ENCODE measurements at regions not wholly inside any gene's neighbourhood (a gene's known extent, or its start where the extent isn't known, plus 50 kb on each side); places are given as distances from the start of the nearest gene placed in this dataset.

DNA sequence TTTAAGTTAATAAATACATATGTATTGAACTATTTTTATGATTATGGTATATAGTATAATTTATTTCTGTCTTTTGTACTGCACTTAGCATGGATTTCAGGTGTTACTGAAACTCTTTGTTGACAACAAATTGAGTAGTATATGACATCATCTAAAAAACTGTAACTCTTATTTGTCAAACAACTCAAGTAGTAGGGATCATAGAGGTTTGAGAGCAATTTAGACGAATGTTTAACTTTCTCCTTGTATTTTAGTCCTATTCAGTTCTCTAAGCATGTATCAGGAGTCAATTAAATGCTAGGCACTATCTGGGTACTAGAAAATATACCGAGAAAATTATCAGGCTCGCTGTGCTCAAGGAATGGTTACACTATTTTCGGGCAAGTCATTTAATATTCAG, 595.2 kb downstream of the METTL15 start:
- TF ChIP-seq, protein P1, sequence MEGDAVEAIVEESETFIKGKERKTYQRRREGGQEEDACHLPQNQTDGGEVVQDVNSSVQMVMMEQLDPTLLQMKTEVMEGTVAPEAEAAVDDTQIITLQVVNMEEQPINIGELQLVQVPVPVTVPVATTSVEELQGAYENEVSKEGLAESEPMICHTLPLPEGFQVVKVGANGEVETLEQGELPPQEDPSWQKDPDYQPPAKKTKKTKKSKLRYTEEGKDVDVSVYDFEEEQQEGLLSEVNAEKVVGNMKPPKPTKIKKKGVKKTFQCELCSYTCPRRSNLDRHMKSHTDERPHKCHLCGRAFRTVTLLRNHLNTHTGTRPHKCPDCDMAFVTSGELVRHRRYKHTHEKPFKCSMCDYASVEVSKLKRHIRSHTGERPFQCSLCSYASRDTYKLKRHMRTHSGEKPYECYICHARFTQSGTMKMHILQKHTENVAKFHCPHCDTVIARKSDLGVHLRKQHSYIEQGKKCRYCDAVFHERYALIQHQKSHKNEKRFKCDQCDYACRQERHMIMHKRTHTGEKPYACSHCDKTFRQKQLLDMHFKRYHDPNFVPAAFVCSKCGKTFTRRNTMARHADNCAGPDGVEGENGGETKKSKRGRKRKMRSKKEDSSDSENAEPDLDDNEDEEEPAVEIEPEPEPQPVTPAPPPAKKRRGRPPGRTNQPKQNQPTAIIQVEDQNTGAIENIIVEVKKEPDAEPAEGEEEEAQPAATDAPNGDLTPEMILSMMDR (IDR thresholded peaks at IDR 0.05; ENCODE audit: borderline replicate concordance, insufficient read depth, low read depth, low read length), result no peak
- no peak overlapping the region for H3K4me3 ChIP-seq (ENCODE audit: low read depth, low read length)

DNA sequence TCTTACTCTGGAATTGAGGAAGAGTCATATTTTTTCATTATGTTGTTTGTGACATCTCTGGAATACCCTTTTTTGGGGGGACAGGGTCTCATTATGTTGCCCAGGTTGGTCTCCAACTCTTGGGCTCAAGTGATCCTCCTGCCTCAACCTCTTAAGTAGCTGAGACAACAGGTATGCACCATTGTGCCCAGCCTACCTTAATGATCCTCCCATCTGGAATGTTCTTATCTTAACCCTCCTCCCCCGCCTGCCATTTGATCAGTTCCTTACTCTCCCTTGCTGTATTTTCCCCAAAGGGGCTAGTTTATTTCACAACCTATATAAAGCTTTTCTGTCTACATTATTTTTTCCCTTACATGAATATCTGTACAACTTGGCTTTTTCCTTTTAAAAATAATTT, 594.7 kb downstream of the METTL15 start:
- no peak overlapping the region for H3K4me3 ChIP-seq (ENCODE audit: low read depth, low read length)
- TF ChIP-seq, protein P1 (IDR thresholded peaks at IDR 0.05; ENCODE audit: borderline replicate concordance, insufficient read depth, low read depth, low read length), result no peak

DNA sequence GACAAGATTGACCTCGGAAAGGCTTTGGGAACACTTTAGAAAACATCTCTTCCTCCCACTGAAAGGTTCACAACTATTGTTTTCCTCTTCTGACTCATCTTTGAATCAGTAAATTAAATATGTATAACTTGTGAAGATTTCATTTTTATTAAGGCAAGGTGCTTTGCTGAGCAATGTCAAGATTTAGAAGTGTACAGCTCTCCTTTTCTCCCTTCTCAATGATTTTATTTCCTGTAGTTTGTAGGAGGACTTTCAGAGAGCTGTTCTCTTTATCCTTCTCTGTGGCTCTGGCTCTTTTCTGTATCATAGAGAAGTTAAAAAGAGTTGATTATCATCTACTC, 594.2 kb downstream of the METTL15 start:
- no peak overlapping the region for H3K4me3 ChIP-seq (ENCODE audit: low read depth, low read length)
- TF ChIP-seq, protein P1 (IDR thresholded peaks at IDR 0.05; ENCODE audit: borderline replicate concordance, insufficient read depth, low read depth, low read length), result no peak

DNA sequence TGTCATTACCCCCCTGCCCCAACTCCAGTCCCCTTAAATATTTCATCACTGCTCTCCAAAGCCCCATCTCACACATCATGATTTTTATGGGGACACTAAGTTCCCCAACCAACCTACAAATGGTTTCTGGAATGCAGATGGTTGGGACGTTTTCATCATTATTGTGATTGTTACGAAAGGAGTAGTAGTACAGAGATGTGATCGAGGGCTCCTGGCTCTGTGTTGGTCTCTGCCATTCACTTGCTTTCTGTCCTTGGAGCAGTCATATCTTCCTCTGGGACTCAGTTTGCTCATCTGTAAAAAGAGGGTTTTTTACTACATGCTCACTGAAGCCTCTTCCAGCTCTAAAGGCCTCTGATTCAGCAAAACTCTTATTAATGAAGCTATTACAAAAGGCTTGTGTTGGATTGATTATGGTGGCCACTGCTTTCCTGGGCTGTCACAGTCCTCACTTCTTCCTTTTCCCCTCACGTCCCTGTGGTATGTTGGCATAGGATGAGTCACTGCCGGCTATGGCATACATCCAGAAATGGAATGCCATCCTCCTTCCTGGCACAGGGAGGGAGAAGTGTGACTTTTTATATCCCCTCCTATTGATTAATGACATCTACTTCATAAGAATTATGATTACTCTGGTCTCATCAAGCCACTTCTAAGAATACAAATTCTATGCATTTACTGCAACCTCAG, 593.7 kb downstream of the METTL15 start:
- TF ChIP-seq, protein P1 (IDR thresholded peaks at IDR 0.05; ENCODE audit: borderline replicate concordance, insufficient read depth, low read depth, low read length), result no peak
- H3K4me3 ChIP-seq (ENCODE audit: low read depth, low read length), result no peak overlapping the region

DNA sequence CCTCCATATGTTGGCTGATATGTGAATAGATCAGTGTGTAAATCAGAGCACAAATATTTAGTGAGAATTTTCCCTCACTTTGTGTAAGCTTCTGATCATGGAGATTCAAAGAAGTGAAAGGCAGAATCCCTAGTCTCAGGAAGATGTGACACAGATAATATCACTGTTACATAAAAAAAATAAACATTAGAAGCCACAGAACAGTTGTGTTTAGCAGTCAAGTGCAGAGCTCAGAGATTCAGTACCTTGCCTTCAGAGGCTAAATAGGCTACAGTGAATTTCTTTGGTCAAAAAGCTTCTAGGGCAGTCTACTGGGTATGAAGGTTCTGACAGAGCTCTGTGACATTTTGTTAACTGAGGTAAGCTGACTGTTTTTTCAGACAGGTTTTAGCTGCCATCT, 591.5 kb downstream of the METTL15 start:
- TF ChIP-seq, protein P1 (IDR thresholded peaks at IDR 0.05; ENCODE audit: borderline replicate concordance, insufficient read depth, low read depth, low read length), result no peak

DNA sequence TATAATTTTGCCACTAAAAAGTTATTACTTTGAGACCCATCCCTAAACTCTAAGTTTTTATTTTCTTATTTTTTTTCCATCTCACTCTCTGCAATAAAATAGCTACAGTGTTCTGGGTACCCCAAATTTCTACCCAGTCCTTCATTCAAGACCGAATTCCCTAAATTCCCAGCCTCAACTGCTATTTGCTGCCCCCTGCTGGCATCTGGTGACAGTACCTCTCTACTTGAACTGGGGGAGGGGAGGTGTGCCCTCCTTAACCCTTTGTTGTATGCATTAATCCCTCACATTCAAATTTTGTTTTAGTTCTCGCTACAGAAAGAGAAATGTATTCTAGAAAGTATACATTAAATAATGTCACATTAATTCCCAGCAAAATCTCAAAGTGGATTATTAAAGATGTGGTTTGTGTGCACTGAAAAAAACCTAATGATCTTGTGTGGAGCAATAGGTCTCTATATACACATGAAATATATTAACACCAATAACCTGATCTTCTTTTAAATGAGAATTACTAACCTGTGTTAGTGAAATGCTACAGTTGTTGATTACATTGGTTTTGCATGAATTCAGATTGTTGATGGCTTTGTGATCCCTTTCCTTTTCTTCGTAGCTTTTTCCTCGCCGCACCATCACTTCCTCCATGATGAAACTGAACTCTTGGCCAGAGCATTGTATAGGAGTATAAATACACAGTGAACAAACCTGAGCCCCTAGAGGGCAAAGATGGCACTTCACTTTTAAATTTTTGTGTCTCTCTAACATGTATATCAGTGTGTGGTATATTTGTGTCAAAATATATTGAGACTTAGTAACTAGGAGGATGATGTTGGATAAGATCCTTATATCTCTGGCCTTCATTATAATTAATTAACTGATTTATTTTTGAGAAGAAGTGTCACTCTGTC, 590.0 kb downstream of the METTL15 start:
- TF ChIP-seq, protein P1 (IDR thresholded peaks at IDR 0.05; ENCODE audit: borderline replicate concordance, insufficient read depth, low read depth, low read length), result peak; percentile 69
- no peak overlapping the region for H3K4me3 ChIP-seq (ENCODE audit: low read depth, low read length)

More for the DNA sequence above, 591.5 kb downstream of the METTL15 start:
- H3K4me3 ChIP-seq (ENCODE audit: low read depth, low read length), result no peak overlapping the region
